Lower lobe of right lung (tissue), 2 donors: ENCODE measurements at regions not wholly inside any gene's neighbourhood (a gene's known extent, or its start where the extent isn't known, plus 50 kb on each side); places are given as distances from the start of the nearest gene placed in this dataset.
"Not testable (repeated sequence)": the region's sequence is repeated elsewhere in the genome, so short reads cannot be mapped to it uniquely, and the experiment has no call there.

Experiments used
- ATAC-seq, 2 donors: fragments of 200-7000 bp; cut with Tn5 transposase; one replicate each; pipeline ENCODE4 v1.9.1; 2020 to 2022; ENCODE audit warnings: mild to moderate bottlenecking in 2 of 2, moderate library complexity in 2 of 2
- DNase-seq: peaks from one replicate; pipeline ENCODE4 v3.0.0-alpha.2; 2020
- H3K27ac ChIP-seq: fragments of 200-600 bp; one replicate; pipeline ENCODE4 v1.8.0; 2022
- H3K27me3 ChIP-seq: fragments of 200-600 bp; one replicate; pipeline ENCODE4 v1.8.0; 2022; ENCODE audit warnings: low read depth
- H3K36me3 ChIP-seq: fragments of 200-600 bp; one replicate; pipeline ENCODE4 v1.8.0; 2022; ENCODE audit warnings: mild to moderate bottlenecking
- H3K4me1 ChIP-seq: fragments of 200-600 bp; one replicate; pipeline ENCODE4 v1.8.0; 2022
- H3K4me3 ChIP-seq: fragments of 200-600 bp; one replicate; pipeline ENCODE4 v1.8.0; 2022; ENCODE audit warnings: mild to moderate bottlenecking
- H3K9me3 ChIP-seq: fragments of 200-600 bp; one replicate; pipeline ENCODE4 v1.8.0; 2022
- CTCF ChIP-seq: fragments of 200-600 bp; IDR thresholded peaks from one replicate; pipeline ENCODE4 v1.8.0; 2022; ENCODE audit warnings: antibody characterized with exemption, mild to moderate bottlenecking
- intact Hi-C: fragments of 100-400 bp; cut with DNase I; formaldehyde crosslinking; loops from one replicate; pipeline ENCODE4 v1.11.0; 2022
- donor health status: DM: no; HTN: yes; CAD: no; lungs with severe emphysema.

GRCh38 chr17:21613071-21613429, 79.3 kb upstream of the KCNJ18 start:
- no peak for TF ChIP-seq CTCF
- H3K4me1 ChIP-seq, result no peaks in the 10 kb centered on the region
- H3K27me3 ChIP-seq, result no peaks in the 10 kb centered on the region
- DNase-seq (no peak), ATAC-seq (no peak)
- no peak overlapping the region for H3K4me3 ChIP-seq
- H3K36me3 ChIP-seq, result no peaks in the 10 kb centered on the region
- intact Hi-C loops, result no loop called here
- H3K27ac ChIP-seq, result no peak overlapping the region
- no peaks in the 10 kb centered on the region for H3K9me3 ChIP-seq

- DNase-seq, H3K4me1 ChIP-seq, ATAC-seq, intact Hi-C loops, H3K9me3 ChIP-seq, H3K4me3 ChIP-seq, H3K36me3 ChIP-seq, H3K27me3 ChIP-seq, H3K27ac ChIP-seq: not testable (repeated sequence)
Measured at GRCh38 chr17:21626987-21627386, 65.3 kb upstream of the KCNJ18 start.
